Mucosa of gallbladder (tissue), 1 donor: ENCODE measurements at regions not wholly inside any gene's neighbourhood (a gene's known extent, or its start where the extent isn't known, plus 50 kb on each side); places are given as distances from the start of the nearest gene placed in this dataset.
"Not testable (repeated sequence)": the region's sequence is repeated elsewhere in the genome, so short reads cannot be mapped to it uniquely, and the experiment has no call there.

Experiments used
- DNase-seq: peaks from one replicate; pipeline ENCODE4 v3.0.0-alpha.2; 2020; ENCODE audit warnings: low spot score
- donor health status: DM: no; HTN: no; CAD: no.

DNA sequence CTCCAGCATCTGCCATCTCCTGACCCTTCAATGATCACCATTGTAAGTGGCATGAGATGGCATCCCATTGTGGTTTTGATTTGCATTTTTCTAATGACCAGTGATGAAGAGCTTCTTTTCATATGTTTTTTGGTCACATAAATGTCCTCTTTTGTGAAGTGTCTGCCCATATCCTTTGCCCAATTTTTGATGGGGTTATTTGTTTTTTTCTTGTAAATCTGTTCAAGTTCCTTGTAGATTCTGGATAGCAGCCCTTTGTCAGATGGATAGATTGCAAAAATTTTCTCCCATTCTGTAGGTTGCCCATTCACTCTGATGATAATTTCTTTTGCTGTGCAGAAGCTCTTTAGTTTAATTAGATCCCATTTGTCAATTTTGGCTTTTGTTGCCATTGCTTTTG is 547.3 kb downstream of the TMTC2 start:
- DNase-seq = not testable (repeated sequence)

DNA sequence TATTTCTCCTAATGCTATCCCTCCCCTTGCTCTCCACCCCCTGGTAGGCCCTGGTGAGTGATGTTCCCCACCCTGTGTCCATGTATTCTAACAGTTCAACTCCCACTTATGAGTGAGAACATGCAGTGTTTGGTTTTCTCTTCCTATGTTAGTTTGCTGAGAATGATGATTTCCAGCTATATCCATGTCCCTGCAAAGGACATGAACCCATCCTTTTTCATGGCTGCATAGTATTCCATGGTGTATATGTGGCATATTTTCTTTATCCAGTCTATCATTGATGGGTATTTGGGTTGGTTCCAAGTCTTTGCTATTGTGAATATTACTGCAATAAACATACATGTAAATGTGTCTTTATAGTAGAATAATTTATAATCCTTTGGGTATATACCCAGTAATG is 540.3 kb downstream of the TMTC2 start:
- not testable (repeated sequence) for DNase-seq

DNA sequence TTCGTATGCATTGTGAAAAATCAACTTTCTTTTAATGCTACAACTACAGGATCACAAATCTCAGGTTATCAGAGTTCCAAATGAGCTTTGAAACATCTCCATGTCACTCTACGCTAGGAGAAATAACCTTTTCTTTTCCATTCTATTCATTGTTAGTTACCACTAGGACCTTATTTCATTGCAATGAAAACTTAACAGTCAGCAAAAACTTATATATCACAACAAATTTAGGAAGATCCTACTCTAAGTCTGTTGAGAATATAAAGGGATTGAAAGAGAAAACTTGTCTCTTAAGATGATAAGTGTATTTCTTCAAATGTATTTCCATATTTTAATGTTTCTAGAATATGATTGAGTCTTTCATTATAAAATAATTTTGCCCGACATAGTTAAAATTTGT is 539.1 kb downstream of the TMTC2 start:
- DNase-seq = no peak

GRCh38 chr12:83224012-83224411 is 537.3 kb downstream of the TMTC2 start:
- no peak for DNase-seq

DNA sequence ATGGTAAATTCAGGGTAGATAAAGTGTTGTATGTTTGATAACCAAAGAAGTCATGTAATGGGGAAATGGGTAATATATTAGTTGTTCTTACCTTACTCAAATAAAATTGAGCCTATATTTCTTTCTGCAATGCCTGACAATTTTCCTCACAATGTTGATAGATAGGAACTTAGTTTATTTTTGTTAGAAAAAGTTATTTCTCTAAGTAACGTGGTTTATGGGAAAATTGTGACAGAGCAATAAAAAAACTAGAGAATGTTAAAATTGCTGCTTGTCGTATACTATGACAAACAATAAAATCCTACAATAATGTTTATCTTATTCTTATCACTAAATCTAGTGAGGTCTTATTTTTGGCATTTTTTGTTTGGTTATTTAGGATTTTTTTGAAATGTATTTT is 534.1 kb downstream of the TMTC2 start:
- DNase-seq = no peak

GRCh38 chr12:83216230-83216629 is 529.5 kb downstream of the TMTC2 start:
- no peak for DNase-seq

- DNase-seq = no peak
Measured at GRCh38 chr12:83214185-83214584, 527.5 kb downstream of the TMTC2 start.

DNA sequence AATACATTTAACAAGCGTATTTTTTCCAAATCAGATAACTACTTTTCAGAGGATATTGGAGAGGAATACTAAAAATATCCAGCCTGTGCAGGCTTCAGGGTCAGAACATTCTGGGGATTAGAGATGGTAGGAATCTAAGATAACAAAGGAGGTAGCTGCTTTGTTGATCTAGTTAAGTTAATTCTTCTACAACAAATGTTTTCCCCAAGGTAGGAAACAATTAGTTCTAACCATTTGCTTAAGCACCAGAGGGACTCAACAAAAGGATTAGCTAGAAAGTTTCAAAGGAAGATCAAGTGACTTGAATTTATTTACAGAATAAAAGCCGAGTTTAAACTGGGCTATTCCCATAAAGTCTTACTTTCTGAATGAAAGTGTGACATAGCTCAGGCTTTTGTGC is 524.2 kb downstream of the TMTC2 start:
- DNase-seq = no peak

- DNase-seq = no peak
Measured at GRCh38 chr12:83199069-83199468, 512.4 kb downstream of the TMTC2 start.

GRCh38 chr12:83198291-83199015 is 511.7 kb downstream of the TMTC2 start:
- DNase-seq = no peak

DNA sequence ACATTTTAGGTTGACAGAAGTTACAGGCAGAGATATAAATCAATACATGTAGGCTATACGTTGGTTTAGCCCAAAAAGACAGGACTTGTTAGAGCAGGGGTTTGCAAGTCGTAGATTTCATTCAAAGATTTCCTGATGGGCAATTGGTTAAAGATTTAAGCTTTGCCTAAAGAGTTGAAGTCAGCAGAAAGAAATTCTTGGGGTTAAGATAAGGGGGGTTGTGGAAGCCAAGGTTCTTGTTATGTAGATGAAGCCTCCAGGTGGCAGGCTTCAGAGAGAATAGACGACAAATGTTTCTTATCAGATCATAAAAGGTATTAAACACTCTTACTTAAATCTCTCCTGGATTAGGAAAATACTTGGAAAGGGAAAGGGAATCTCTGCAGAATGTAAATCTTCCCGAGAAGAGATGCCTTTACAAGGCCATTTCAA is 510.8 kb downstream of the TMTC2 start:
- DNase-seq = no peak

DNA sequence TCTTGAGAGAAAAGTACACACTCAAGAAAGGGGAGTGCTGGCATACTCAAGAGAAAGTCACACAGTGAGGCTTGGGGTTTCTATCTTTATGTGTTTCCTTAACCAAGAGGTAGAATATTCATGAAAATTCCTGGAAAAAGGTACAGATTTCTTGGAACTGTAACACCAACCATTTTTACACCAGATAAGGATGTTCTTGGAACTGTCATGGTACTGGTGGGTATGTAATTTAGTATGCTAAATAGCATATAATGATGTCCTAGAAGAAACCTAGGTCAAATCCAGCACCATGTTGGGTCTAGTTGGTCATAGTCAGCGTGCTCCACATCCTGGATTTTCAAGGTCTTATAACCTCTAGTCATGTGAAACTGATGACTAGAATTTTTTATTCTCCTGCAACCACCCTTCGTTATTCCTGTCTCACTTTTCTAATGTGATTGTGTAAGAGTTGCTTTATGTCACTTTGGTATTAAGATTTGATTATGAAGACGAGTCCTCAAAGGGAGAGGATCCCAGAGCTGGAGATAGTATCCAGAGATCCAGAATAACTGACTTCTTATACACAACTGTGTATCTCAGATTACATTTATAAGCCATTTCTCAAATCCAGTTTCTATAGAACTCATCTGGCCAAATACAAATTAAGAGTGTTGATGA is 510.1 kb downstream of the TMTC2 start:
- no peak for DNase-seq

DNA sequence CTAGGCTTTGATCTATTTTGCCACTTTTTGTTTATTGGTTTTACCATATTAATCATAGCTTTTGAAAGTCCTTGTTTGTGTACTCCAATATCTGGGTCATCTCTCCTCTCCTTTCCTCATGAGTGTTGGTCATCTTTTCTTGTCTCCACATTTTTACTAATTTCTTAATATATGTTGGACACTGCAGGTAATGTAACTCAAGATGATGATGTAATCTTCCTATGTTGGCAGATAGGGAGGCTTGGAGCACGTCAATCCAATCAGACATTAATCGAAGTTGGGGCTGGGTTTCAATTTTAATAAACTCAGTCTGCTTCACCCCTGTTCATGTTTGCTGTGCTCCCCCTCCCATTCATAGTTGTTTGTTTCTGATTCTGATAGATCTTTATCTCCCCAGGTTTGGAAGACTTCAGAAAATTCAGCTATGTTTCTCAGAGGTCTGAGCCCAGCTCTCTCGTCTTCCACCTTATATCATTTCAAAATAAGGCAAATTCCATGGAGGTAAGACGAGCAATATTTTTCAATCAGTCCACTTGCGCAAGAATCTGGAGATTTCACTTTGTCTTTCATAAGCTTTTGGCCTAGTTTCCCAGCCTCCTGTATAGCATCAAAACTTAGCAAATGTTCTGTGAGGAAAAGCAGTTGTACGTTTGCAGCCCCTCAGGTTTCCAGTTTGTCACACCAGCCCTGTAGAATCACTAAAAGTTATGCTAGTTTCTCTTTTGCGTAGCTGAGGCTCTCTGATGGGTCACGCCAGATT is 504.1 kb downstream of the TMTC2 start:
- DNase-seq = no peak

DNA sequence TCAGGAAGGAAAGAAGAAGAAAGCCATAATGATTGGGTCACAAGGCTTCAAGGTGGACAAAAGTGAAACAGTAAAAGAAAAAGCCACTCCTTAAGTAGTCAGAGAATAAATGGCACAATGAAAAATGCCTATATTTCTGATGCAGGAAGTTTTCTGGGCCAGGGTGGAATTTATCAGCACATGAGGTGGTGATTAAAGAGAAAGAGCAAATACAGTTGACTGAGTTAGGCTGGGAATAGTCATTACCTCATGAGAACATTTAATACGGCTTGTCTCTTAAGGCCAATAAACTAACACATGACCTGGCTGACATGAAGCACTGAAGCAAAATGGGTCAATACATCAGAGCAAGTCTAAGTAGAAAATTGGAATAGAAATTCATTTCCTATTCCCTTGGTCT is 499.7 kb downstream of the TMTC2 start:
- no peak for DNase-seq

DNA sequence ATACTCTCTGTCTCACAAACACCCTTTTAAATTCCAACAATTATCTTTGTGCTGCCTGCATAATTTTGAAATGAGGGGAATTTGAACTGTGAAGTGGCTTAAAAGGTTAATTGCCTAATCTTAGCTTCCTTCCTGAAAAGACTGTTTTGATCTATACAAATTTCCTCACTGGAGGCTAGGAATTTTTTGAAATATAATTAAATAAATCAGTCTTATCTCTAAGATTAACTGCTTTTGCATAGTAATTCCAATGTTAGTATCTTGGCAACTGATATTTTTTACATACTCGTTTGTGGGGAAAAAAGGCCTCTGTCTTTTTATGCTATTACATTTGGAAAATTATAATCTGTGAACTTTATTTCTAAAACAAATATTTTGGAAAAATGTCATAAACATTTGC is 498.5 kb downstream of the TMTC2 start:
- no peak for DNase-seq
